GM19452 (cell line): ENCODE measurements at regions not wholly inside any gene's neighbourhood (a gene's known extent, or its start where the extent isn't known, plus 50 kb on each side); places are given as distances from the start of the nearest gene placed in this dataset.

ENCODE experiments used
- ATAC-seq: cut with Tn5 transposase; IDR thresholded peaks from one replicate; pipeline ENCODE4 v1.9.1; 2021; ENCODE audit not compliant: unreplicated experiment

DNA sequence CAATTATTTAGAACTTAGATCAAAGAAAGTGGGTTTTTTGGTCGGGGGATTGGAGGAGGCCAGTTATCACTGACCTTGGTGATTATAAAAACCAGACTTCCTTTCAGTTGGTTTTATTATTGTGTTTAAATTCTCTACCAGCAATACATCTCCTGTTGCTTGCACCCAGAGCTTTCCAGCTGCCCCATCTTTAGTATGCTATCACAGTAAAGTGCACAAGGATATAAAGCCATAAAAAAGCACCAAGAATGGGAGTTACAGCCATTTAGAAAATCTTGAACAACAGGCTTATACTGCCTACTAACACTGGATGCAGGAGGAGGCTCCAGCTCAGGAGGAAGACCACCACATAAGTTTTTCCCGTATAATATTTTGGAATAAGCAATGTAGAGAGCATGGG lies 148.7 kb upstream of the OSR1 start:
- ATAC-seq: no peak

GRCh38 chr2:19505199-19506136 lies 147.0 kb upstream of the OSR1 start:
- ATAC-seq: no peak

DNA sequence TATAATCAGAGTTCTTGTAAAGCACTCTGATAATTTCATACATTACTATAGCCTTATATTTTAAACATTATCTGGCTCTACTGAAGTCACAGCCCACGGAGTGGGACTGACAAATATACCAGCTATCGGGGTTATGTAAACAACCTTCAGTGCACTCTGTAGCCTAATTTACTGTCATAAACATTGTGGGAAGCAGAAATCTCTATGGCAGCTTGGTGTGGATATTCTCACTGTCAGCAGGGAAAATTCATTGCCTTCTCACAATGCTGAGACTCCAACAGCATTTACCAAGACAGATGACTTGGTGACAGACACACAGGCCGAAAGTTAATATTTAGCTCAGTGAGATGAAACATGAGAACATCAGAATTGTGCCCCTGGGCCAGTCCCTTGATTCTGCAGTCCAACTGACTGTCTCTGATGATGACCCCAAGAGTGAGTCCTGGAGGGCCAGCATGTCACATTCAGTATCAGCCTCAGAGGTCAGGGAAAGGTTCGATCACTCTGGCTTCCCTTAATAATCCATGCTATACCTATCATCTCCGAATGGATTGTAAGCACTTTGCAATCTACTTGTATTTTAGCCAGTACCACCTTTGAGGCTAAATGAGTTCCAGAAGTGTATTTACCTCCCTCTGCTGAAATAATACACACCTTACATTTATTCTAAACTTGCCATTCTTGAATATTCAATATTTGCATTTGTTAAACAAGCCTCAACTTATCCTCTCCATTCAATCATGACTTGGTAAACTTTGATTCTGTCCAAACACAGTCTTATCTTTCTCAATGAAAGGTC lies 146.2 kb upstream of the OSR1 start:
- no peak for ATAC-seq

- ATAC-seq: no peak
These were observed 145.5 kb upstream of the OSR1 start for GRCh38 chr2:19503915-19504314.

- ATAC-seq: no peak
These were observed 145.0 kb upstream of the OSR1 start for GRCh38 chr2:19503406-19503805.

GRCh38 chr2:19500126-19500525 lies 141.7 kb upstream of the OSR1 start:
- ATAC-seq: no peak

DNA sequence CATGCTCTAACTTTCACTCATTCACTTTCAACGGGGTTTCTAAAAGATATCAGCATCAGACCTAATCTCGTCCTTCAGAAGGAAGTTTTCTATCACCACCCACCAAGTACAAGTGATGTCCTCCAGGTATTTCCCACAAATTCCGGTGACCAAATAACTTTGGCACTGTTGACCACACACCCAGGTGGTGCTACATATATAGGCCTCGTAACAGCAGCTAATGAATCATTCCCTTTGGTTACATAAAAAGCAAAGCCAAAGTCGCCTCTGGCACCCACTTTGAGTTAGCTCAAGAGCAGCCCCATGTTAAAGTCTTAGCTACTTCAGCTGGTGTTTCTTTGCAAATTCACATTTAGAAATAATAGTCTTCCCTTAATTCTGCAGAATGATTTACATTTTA lies 138.2 kb upstream of the OSR1 start:
- ATAC-seq: no peak

GRCh38 chr2:19494241-19494640 lies 135.8 kb upstream of the OSR1 start:
- ATAC-seq: no peak

DNA sequence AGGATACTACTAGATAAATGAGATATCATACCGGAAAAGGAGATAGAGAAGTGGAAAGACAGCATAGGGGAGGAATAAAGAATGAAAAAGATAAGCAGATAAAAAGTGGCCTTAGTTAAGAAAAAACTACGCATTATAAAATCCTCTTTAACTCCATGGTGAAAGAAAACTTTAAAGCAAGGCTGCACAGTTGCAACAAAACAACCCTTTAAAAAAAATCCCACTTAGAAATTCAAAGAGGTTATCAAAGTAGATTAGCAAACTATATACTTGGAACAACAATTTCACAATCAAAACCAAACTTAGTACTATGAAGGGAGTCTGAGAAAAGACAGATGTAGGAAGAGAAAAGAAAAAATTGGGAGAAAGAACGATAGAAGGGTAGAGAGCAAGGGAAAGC lies 133.4 kb upstream of the OSR1 start:
- ATAC-seq: no peak

GRCh38 chr2:19490846-19491435 lies 132.5 kb upstream of the OSR1 start:
- ATAC-seq: no peak

DNA sequence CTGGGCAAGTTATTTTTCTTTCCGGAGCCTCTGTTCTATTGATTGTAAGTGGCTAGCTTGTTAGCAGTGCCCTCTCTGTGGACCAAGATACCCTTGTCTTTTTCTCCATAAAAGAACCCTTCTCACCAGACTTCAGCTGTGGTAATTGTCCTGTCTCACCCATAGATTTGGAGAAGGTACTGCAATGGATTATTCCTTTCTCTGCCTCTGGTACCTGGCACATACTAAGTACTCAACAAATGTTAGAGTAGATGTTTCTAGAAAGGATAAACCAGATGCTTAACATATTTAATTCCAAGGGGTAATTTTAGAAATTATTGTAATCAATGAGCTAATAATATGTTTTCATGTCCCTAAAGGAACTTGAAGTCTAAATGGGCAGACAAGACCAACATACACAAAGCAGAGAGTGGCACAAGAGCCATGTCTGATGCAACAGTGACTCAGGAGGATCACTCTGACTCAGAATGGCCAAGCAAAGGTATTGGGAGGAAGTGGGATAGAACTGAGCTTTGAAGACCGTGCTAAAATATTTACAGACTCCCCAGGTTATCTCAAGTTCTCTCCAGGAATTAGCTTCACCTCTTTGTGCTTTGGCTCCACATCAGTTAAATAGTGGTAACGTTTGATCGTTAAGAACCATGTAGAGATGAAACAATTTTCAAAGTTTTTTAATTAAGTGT lies 129.7 kb upstream of the OSR1 start:
- ATAC-seq: peak; percentile 89

DNA sequence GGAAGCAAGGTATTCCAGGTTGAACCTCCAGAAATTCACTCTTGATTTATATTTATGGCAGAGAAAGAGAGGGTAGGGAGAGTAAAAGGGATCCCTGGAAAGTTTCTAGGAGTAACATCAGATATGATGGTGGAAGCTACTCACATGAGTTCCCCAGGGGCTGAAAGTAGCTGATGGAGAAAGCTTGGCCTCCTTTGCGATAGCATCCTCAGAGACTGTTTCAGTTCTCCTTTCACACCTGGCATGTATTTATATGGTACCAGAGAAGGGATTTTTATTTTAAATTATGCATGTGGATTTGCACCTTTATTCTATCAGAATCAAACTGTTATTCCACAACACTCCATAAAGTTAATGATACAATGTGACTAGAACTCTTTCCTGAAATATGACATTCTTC lies 126.3 kb upstream of the OSR1 start:
- ATAC-seq: no peak

DNA sequence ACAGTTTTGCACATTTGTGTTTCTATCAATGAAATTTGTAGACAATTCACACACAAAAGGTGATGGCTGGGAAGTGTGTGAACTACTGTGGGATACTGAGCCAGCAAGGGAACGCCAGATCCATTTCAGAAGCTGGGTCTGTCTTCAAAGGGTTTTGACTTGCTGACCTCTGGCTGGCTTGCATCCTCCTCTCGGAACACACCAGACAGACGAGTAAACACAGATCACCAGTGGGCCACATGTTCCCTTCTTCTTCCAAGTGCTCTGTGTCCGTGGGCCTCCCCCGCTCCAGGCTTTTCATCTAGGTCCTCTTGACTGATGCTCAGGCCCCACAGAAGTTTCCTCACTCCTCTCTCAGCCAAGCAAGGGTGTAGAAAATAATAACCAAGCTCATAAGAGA lies 122.2 kb upstream of the OSR1 start:
- ATAC-seq: no peak

- no peak for ATAC-seq
These were observed 121.2 kb upstream of the OSR1 start for GRCh38 chr2:19479666-19480065.

GRCh38 chr2:19478409-19478808 lies 120.0 kb upstream of the OSR1 start:
- no peak for ATAC-seq

DNA sequence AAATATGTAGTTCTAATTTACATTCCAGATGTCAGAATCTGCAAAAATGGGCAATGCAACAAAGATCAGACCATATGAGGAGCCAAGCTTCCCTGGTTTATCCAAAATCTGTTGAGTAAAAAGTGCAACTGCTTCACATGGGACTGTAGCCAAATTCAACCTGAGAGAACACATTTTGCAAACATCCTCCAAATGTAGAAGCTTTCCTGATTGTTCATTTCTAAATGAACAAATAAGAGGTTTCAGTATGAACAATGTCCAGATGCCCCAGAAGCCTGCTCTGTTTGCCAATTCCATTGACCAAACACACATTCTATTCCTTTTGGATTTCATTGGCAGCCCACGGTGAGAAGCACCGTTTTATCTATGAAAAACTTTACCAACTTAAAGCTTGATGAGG lies 117.9 kb upstream of the OSR1 start:
- no peak for ATAC-seq

DNA sequence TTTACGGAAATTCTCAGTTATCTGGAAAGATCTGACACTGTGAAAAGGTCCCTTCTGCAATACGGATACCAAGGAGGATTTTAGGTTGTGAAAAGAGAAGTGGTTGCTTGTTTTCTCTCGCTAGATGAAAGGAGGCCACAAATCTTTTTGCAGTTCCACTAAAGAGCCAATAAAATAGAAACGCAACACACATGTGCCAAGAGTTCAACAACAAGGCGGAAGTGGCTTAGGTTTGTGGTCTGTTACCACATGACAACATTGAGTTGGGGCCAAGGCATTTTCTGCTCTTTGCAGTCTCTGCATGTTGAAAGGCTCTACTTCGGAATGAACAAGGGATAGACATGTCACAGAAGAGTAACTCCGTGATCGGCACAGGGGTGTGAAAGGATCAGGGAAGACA lies 115.7 kb upstream of the OSR1 start:
- ATAC-seq: peak; percentile 95

GRCh38 chr2:19473350-19473749 lies 114.9 kb upstream of the OSR1 start:
- ATAC-seq: no peak

DNA sequence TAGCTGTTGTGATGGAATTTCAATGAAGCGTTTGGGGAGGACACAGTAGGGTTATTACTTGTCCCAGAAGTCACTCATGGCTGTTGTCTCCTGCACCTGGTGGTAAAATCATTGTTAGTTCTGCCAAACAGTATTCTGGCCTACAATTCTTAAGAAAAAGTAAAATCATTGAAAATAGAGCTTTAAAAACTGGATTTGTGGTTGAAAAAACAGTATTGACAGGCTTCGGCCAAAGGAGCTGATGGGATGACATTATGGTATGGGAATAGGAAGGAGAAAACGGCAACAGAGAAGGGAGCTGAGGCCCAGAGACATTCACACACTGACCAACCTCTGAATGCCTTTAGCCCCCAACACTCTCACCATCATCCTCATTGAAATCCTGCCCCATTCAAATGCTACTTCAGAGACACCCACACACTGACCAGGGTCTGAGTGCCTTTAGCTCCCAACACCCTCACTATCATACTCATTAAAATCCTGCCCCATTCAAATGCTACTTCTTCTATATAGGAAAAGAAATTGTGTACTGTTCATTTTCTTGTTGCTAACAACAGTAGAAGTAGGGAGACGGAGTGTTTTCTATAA lies 114.1 kb upstream of the OSR1 start:
- no peak for ATAC-seq

DNA sequence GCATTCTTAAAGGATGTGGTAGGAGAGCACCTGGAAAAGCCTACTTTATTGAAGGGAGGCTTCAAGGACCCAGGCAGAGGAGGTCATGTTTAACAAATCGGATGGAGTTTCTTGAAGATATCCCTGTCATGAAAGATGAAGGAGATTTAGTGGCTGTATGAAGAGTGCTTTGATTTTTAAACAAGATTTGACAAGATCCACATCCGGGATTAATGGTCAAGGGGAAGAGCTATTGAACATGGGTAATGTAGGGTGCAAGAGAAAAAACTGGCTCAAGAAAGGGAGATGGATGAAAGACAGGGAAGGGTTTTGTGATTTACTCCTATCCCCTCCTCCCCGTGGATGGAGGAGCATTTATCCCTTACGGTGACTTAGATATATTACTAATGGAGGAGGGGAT lies 113.1 kb upstream of the OSR1 start:
- no peak for ATAC-seq

GRCh38 chr2:19465978-19466377 lies 107.6 kb upstream of the OSR1 start:
- no peak for ATAC-seq
